Lung (tissue), 11 donors: ENCODE measurements at regions not wholly inside any gene's neighbourhood (a gene's known extent, or its start where the extent isn't known, plus 50 kb on each side); places are given as distances from the start of the nearest gene placed in this dataset.

Experiments
- ATAC-seq: fragments of 200-7000 bp; cut with Tn5 transposase; one replicate; pipeline ENCODE4 v1.9.1; 2020; ENCODE audit warnings: moderate number of reproducible peaks; ENCODE audit not compliant: insufficient read depth, low FRiP score
- DNase-seq, 3 donors: peaks; one replicate each; pipeline ENCODE4 v3.0.0-alpha.2; 2013 to 2017
- H3K27ac ChIP-seq, 2 donors: one replicate each; pipeline ENCODE4 v1.5.1; 2013; ENCODE audit warnings: mild to moderate bottlenecking in 2 of 2, moderate library complexity in 2 of 2, control low read depth in 1 of 2, inconsistent platforms in 1 of 2, low read depth in 1 of 2, low read length in 1 of 2
- H3K27me3 ChIP-seq, 3 donors: one replicate each; pipeline ENCODE4 v1.5.1; 2013; ENCODE audit warnings: low read length in 2 of 3; ENCODE audit not compliant: control insufficient read depth in 3 of 3, insufficient read depth in 3 of 3
- H3K36me3 ChIP-seq, 4 donors: one replicate each; pipeline ENCODE4 v1.5.1; 2013; ENCODE audit warnings: low read length in 4 of 4, mild to moderate bottlenecking in 1 of 4, moderate library complexity in 1 of 4; ENCODE audit not compliant: control insufficient read depth in 4 of 4, insufficient read depth in 4 of 4
- H3K4me1 ChIP-seq, 5 donors: one replicate each; pipeline ENCODE4 v1.5.1; 2013; ENCODE audit warnings: low read length in 5 of 5, mild to moderate bottlenecking in 2 of 5, moderate library complexity in 1 of 5; ENCODE audit not compliant: control insufficient read depth in 5 of 5, insufficient read depth in 5 of 5
- H3K4me3 ChIP-seq: one replicate; pipeline ENCODE4 v1.5.1; 2013; ENCODE audit warnings: mild to moderate bottlenecking, control low read depth, moderate library complexity
- H3K9ac ChIP-seq, 2 donors: one replicate each; pipeline ENCODE4 v1.5.1; 2013; ENCODE audit warnings: low read length in 2 of 2, control low read depth in 1 of 2; ENCODE audit not compliant: insufficient read depth in 1 of 2
- H3K9me3 ChIP-seq, 4 donors: one replicate each; pipeline ENCODE4 v1.5.1; 2013; ENCODE audit warnings: low read length in 3 of 4, mild to moderate bottlenecking in 1 of 4, moderate library complexity in 1 of 4; ENCODE audit not compliant: control insufficient read depth in 4 of 4, insufficient read depth in 3 of 4
- WGBS, 2 donors: extraction: QIAGEN DNeasy Blood & Tissue Kit; methylation state at CpG; one replicate each; pipeline ENCODE4 v1.1.7; 2013; 5-methylcytosine and 5-hydroxymethylcytosine counted together
- TF ChIP-seq, protein P1 (sequence below): IDR thresholded peaks from 2 replicates; pipeline ENCODE4 v1.5.1; 2012; ENCODE audit warnings: mild to moderate bottlenecking; ENCODE audit errors: control extremely low read depth, extremely low read depth
- donor health status: control.
- donor health status: control.
- donor health status: Bipolar disorder and iron deficiency.
- donor health status: healthy.
- donor health status: DM: yes; HTN: yes; CAD: no.

DNA sequence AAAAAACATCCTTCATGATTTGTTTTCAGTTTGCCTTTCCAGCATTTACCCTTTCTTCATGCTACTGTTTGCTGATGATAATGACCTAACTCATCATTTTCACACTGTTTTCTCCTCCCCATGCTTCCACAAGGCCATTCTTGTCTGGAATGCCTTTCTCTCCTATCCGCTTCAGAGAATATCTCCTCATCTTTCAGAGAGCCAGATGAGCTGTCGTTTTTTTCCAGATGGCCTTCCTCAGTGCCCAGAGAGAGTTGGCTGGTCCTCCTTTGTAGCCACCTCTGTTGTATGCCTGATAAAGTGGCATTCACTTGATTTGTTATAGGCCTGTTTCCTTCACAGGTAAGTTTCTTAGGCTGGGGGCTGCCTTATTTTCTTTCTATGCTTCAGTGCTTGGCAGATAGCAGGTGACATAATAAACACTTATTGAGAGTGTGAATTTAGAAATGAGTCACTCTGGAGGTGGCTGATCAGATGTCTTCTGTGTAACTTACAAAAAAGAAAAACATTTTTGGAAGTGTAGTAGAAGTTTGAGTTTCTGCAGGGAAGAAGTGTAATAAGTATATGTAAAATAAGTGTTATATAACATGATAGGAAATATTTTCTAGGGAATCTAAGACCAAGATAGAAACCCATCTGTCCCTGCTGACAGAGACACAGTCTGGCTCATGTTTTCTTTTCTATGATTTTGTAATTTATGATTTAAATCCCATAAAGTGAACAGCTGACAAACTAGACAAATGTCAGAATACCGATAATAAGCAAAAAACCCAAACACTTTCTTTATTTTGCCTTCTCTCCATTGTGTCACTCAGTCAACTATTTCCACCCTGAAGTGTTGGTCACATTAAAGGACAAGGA is 174.5 kb downstream of the DACT1 start:
- Histone ChIP-seq H3K27me3 (no peaks in the 10 kb centered on the region), H3K4me3 (no peak overlapping the region), H3K4me1 (peaks cover 0 to 50% (median 12%) of the 10 kb centered on the region in 5 donors), H3K9me3 (peaks cover 0 to 3% (median 0%) of the 10 kb centered on the region in 4 donors), H3K36me3 (no peaks in the 10 kb centered on the region), H3K27ac (no peak overlapping the region), H3K9ac (peak overlapping the region in 1 of 2 donors; percentile 16)
- no peak for DNase-seq
- no peak for ATAC-seq
- 83 to 85% methylated on average over 3 of the region's 3 CpGs for WGBS, 2 donors
- TF ChIP-seq, protein P1, sequence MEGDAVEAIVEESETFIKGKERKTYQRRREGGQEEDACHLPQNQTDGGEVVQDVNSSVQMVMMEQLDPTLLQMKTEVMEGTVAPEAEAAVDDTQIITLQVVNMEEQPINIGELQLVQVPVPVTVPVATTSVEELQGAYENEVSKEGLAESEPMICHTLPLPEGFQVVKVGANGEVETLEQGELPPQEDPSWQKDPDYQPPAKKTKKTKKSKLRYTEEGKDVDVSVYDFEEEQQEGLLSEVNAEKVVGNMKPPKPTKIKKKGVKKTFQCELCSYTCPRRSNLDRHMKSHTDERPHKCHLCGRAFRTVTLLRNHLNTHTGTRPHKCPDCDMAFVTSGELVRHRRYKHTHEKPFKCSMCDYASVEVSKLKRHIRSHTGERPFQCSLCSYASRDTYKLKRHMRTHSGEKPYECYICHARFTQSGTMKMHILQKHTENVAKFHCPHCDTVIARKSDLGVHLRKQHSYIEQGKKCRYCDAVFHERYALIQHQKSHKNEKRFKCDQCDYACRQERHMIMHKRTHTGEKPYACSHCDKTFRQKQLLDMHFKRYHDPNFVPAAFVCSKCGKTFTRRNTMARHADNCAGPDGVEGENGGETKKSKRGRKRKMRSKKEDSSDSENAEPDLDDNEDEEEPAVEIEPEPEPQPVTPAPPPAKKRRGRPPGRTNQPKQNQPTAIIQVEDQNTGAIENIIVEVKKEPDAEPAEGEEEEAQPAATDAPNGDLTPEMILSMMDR: no peak

DNA sequence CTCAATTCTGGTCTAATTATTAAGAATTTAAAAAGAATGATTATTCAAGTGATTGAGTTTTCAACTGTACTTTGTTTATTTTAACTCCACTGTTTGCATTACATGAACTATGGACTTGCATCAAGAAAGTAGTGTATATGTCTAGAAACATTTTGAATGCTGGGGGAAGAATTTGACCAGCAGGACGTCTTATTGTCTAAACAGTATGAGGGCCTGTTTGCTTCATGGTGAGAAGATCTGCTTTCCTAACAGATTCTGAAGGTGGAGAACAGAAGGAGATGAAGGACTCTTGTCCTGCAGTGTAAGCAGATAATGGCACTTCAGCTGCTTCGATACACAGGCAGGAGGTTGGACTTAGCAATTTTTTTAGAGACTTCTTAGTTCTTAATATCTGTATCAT is 176.0 kb downstream of the DACT1 start:
- Histone ChIP-seq H3K9ac (no peak overlapping the region), H3K9me3 (peaks cover 0 to 3% (median 0%) of the 10 kb centered on the region in 4 donors), H3K4me3 (no peak overlapping the region), H3K4me1 (peaks cover 0 to 37% (median 5%) of the 10 kb centered on the region in 5 donors), H3K27ac (no peak overlapping the region), H3K27me3 (no peaks in the 10 kb centered on the region), H3K36me3 (no peaks in the 10 kb centered on the region)
- DNase-seq: no peak
- WGBS, 2 donors: 74 to 81% methylated on average over 2 of the region's 2 CpGs
- no peak for ATAC-seq
- TF ChIP-seq, protein P1: no peak

DNA sequence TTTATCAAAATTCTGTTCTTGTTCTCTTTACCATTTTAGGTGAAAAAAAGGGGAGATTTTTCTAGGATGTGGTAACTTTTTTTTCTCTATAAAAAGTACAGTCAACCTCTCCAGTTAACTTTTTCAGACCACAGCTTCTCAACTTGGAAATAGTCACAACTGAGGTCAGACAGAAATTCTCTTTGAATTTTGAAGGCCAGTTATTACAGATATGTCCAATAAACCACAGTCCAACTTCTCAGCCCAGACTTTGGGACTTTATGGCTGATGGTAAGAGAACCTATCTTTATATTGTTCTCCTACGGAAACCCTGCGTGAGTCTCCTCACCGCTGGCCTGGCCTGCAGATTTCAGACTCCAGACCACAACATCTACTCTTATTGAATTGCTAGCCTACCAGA is 176.7 kb downstream of the DACT1 start:
- no peak overlapping the region for H3K9ac ChIP-seq
- DNase-seq (no peak), ATAC-seq (no peak)
- H3K9me3 ChIP-seq: peaks cover 0 to 2% (median 0%) of the 10 kb centered on the region in 4 donors
- no peak overlapping the region for H3K27ac ChIP-seq
- 96 to 99% methylated on average over 3 of the region's 3 CpGs for WGBS, 2 donors
- H3K27me3 ChIP-seq: no peaks in the 10 kb centered on the region
- H3K4me3 ChIP-seq: no peak overlapping the region
- TF ChIP-seq, protein P1: no peak
- no peaks in the 10 kb centered on the region for H3K36me3 ChIP-seq
- peaks cover 0 to 32% (median 3%) of the 10 kb centered on the region in 5 donors for H3K4me1 ChIP-seq
